NCI-H128 (cell line): ENCODE measurements at regions not wholly inside any gene's neighbourhood (a gene's known extent, or its start where the extent isn't known, plus 50 kb on each side); places are given as distances from the start of the nearest gene placed in this dataset.

ENCODE experiments used
- DNase-seq: peaks from one replicate; lab custom pipeline; 2025; ENCODE audit not compliant: unreplicated experiment; lab: John Stamatoyannopoulos, UW

- no peak for DNase-seq
These were observed 112.2 kb upstream of the PLPPR4 start for GRCh38 chr1:99152132-99152531.

GRCh38 chr1:99163671-99164070 is 100.6 kb upstream of the PLPPR4 start:
- no peak for DNase-seq

- DNase-seq, result no peak
These were observed 93.8 kb upstream of the PLPPR4 start for GRCh38 chr1:99170516-99170915.

- DNase-seq, result no peak
These were observed 93.0 kb upstream of the PLPPR4 start for GRCh38 chr1:99171184-99171813.

- no peak for DNase-seq
These were observed 91.0 kb upstream of the PLPPR4 start for GRCh38 chr1:99173282-99173681.

- no peak for DNase-seq
These were observed 90.4 kb upstream of the PLPPR4 start for GRCh38 chr1:99173900-99174299.

- no peak for DNase-seq
These were observed 87.5 kb upstream of the PLPPR4 start for GRCh38 chr1:99176753-99177152.

- no peak for DNase-seq
These were observed 86.8 kb upstream of the PLPPR4 start for GRCh38 chr1:99177465-99177864.

- peak; percentile 94 for DNase-seq
These were observed 83.9 kb upstream of the PLPPR4 start for GRCh38 chr1:99180343-99180808.

- peak; percentile 41 for DNase-seq
These were observed 83.4 kb upstream of the PLPPR4 start for GRCh38 chr1:99180915-99181314.

GRCh38 chr1:99181892-99182291 is 82.4 kb upstream of the PLPPR4 start:
- DNase-seq, result no peak

- DNase-seq, result no peak
These were observed 79.1 kb upstream of the PLPPR4 start for GRCh38 chr1:99185196-99185595.

GRCh38 chr1:99193431-99193830 is 70.9 kb upstream of the PLPPR4 start:
- DNase-seq, result no peak

- no peak for DNase-seq
These were observed 65.9 kb upstream of the PLPPR4 start for GRCh38 chr1:99198393-99198792.

- no peak for DNase-seq
These were observed 57.1 kb upstream of the PLPPR4 start for GRCh38 chr1:99207216-99207615.
